CD4-positive, alpha-beta T cell (primary cell): ENCODE measurements at regions not wholly inside any gene's neighbourhood (a gene's known extent, or its start where the extent isn't known, plus 50 kb on each side); places are given as distances from the start of the nearest gene placed in this dataset.

ENCODE experiments used
- ATAC-seq: fragments of 200-7000 bp; cut with Tn5 transposase; one replicate; pipeline ENCODE4 v1.10.0; 2022; ENCODE audit warnings: mild to moderate bottlenecking; ENCODE audit not compliant: poor library complexity
- CTCF ChIA-PET: fragments of 350-600 bp; sonication (Branson Sonifier 250); formaldehyde crosslinking; loops from one replicate; lab custom pipeline; 2021; ENCODE audit warnings: antibody characterized with exemption, inconsistent platforms; lab: Charles Lee
- POLR2A ChIA-PET: fragments of 350-600 bp; sonication (Branson Sonifier 250); formaldehyde crosslinking; loops from one replicate; lab custom pipeline; 2021; ENCODE audit warnings: antibody characterized with exemption, inconsistent platforms; lab: Charles Lee
- DNase-seq, 14 experiments: peaks; one replicate each; pipeline ENCODE4 v3.0.0-alpha.2; 2013 to 2020; ENCODE audit warnings: mixed read lengths in 2 of 14
- H3K27ac ChIP-seq, 2 donors: one replicate each; pipeline versions ENCODE4 v1.5.1 to v1.7.0; 2013; ENCODE audit warnings: low read length in 2 of 2, low read depth in 1 of 2, mild to moderate bottlenecking in 1 of 2
- H3K27me3 ChIP-seq, 2 experiments: 1 replicate in 1 of 2; 2 replicates in 1 of 2; pipeline versions ENCODE4 v1.6.1 to v1.7.0; 2013; ENCODE audit warnings: low read length in 2 of 2, control low read depth in 1 of 2, mild to moderate bottlenecking in 1 of 2, moderate library complexity in 1 of 2; ENCODE audit not compliant: insufficient read depth in 2 of 2, control insufficient read depth in 1 of 2
- H3K36me3 ChIP-seq: one replicate; pipeline ENCODE4 v1.6.1; 2013; ENCODE audit warnings: low read length, control low read depth; ENCODE audit not compliant: insufficient read depth
- H3K4me1 ChIP-seq: one replicate; pipeline ENCODE4 v1.6.1; 2013; ENCODE audit warnings: low read length, control low read depth; ENCODE audit not compliant: insufficient read depth
- H3K4me3 ChIP-seq: one replicate; pipeline ENCODE4 v1.5.1; 2013; ENCODE audit warnings: mild to moderate bottlenecking, low read length, moderate library complexity
- H3K9me3 ChIP-seq, 2 experiments: 1 replicate in 1 of 2; 2 replicates in 1 of 2; pipeline versions ENCODE4 v1.6.1 to v1.7.0; 2013; ENCODE audit warnings: low read length in 2 of 2, mild to moderate bottlenecking in 2 of 2, control low read depth in 1 of 2, moderate library complexity in 1 of 2; ENCODE audit not compliant: control insufficient read depth in 1 of 2, insufficient read depth in 1 of 2
- H3K27ac Mint-ChIP-seq: one replicate; pipeline ENCODE4 v1.8.0; 2020; ENCODE audit warnings: mixed read lengths
- H3K27me3 Mint-ChIP-seq: one replicate; pipeline ENCODE4 v1.8.0; 2021; ENCODE audit warnings: mixed read lengths
- H3K36me3 Mint-ChIP-seq: one replicate; pipeline ENCODE4 v1.8.0; 2021; ENCODE audit warnings: low read depth, mixed read lengths
- H3K4me1 Mint-ChIP-seq: one replicate; pipeline ENCODE4 v1.8.0; 2021; ENCODE audit warnings: low read depth, mixed read lengths
- H3K4me3 Mint-ChIP-seq: one replicate; pipeline ENCODE4 v1.8.0; 2020; ENCODE audit warnings: mild to moderate bottlenecking, mixed read lengths
- H3K9me3 Mint-ChIP-seq: one replicate; pipeline ENCODE4 v1.8.0; 2020; ENCODE audit warnings: mixed read lengths
- CTCF ChIP-seq: fragments of 200-600 bp; IDR thresholded peaks from one replicate; pipeline ENCODE4 v1.8.0; 2022; ENCODE audit warnings: antibody characterized with exemption, mild to moderate bottlenecking
- intact Hi-C, 2 experiments: fragments of 100-400 bp; cut with DNase I in 1 of 2; cut with micrococcal nuclease in 1 of 2; formaldehyde crosslinking; loops; one replicate each; pipeline versions ENCODE4 v1.15.1 to v1.9.0; 2023 to 2025; cut with DNase I, micrococcal nuclease

GRCh38 chr19:30674656-30675055, 302.5 kb downstream of the ZNF536 start:
- DNase-seq (no peak), ATAC-seq (no peak)
- intact Hi-C loops = no loop called here
- no peaks in the 10 kb centered on the region for H3K4me1 Mint-ChIP-seq
- no peaks in the 10 kb centered on the region for H3K9me3 Mint-ChIP-seq
- peaks cover 0 to 4% of the 10 kb centered on the region in 2 experiments for H3K9me3 ChIP-seq
- no peak overlapping the region for H3K27ac ChIP-seq
- POLR2A ChIA-PET = no interaction called here
- CTCF ChIA-PET = no interaction called here
- H3K27ac Mint-ChIP-seq = no peak overlapping the region
- no peaks in the 10 kb centered on the region for H3K36me3 Mint-ChIP-seq
- peaks cover 2 to 10% of the 10 kb centered on the region in 2 experiments for H3K27me3 ChIP-seq
- H3K36me3 ChIP-seq = no peaks in the 10 kb centered on the region
- H3K4me3 ChIP-seq = no peak overlapping the region
- peaks cover 36% of the 10 kb centered on the region for H3K27me3 Mint-ChIP-seq
- H3K4me3 Mint-ChIP-seq = no peak overlapping the region
- no peak for TF ChIP-seq CTCF
- H3K4me1 ChIP-seq = no peaks in the 10 kb centered on the region

- CTCF ChIA-PET = no interaction called here
Measured at GRCh38 chr19:30673336-30673735, 301.2 kb downstream of the ZNF536 start.

GRCh38 chr19:30672926-30673325, 300.7 kb downstream of the ZNF536 start:
- ChIA-PET POLR2A (no interaction called here), CTCF (no interaction called here)
- intact Hi-C loops = no loop called here
- Mint-ChIP-seq H3K27me3 (peaks cover 49% of the 10 kb centered on the region), H3K4me3 (no peak overlapping the region), H3K4me1 (no peaks in the 10 kb centered on the region), H3K27ac (no peak overlapping the region), H3K9me3 (no peaks in the 10 kb centered on the region), H3K36me3 (no peaks in the 10 kb centered on the region)
- H3K36me3 ChIP-seq = no peaks in the 10 kb centered on the region
- H3K4me1 ChIP-seq = peaks cover 2% of the 10 kb centered on the region
- H3K27ac ChIP-seq = no peak overlapping the region
- no peak overlapping the region for H3K4me3 ChIP-seq
- H3K9me3 ChIP-seq = peaks cover 0 to 11% of the 10 kb centered on the region in 2 experiments
- ATAC-seq (no peak), DNase-seq (no peak)
- TF ChIP-seq CTCF = no peak
- peaks cover 18 to 25% of the 10 kb centered on the region in 2 experiments for H3K27me3 ChIP-seq

More at GRCh38 chr19:30673336-30673735, 301.2 kb downstream of the ZNF536 start:
- H3K27ac ChIP-seq = no peak overlapping the region
- no peaks in the 10 kb centered on the region for H3K36me3 ChIP-seq
- H3K9me3 ChIP-seq = peaks cover 0 to 11% of the 10 kb centered on the region in 2 experiments
- POLR2A ChIA-PET = no interaction called here
- intact Hi-C loops = no loop called here
- Mint-ChIP-seq H3K4me1 (no peaks in the 10 kb centered on the region), H3K36me3 (no peaks in the 10 kb centered on the region), H3K4me3 (no peak overlapping the region), H3K27me3 (peaks cover 45% of the 10 kb centered on the region), H3K27ac (no peak overlapping the region), H3K9me3 (no peaks in the 10 kb centered on the region)
- no peak for TF ChIP-seq CTCF
- peaks cover 16 to 22% of the 10 kb centered on the region in 2 experiments for H3K27me3 ChIP-seq
- H3K4me1 ChIP-seq = peaks cover 2% of the 10 kb centered on the region
- ATAC-seq (no peak), DNase-seq (no peak)
- no peak overlapping the region for H3K4me3 ChIP-seq
